Ishikawa (cell line): ENCODE measurements at regions not wholly inside any gene's neighbourhood (a gene's known extent, or its start where the extent isn't known, plus 50 kb on each side); places are given as distances from the start of the nearest gene placed in this dataset.

Experiments used
- CEBPB ChIP-seq: IDR thresholded peaks from 2 replicates; pipeline ENCODE4 v1.6.1; 2012
- CREB1 ChIP-seq: IDR thresholded peaks from 2 replicates; pipeline ENCODE4 v1.6.1; 2012; ENCODE audit warnings: low read depth
- EGR1 ChIP-seq: IDR thresholded peaks from 2 replicates; pipeline ENCODE4 v1.6.1; 2012
- EP300 ChIP-seq: IDR thresholded peaks from 2 replicates; pipeline ENCODE4 v1.6.1; 2012; ENCODE audit warnings: borderline replicate concordance
- FOXM1 ChIP-seq: IDR thresholded peaks from 2 replicates; pipeline ENCODE4 v1.6.1; 2012; ENCODE audit warnings: low read depth, borderline replicate concordance
- NFIC ChIP-seq: IDR thresholded peaks from 2 replicates; pipeline ENCODE4 v1.6.1; 2012
- RAD21 ChIP-seq: IDR thresholded peaks from 2 replicates; pipeline ENCODE4 v1.6.1; 2012; ENCODE audit warnings: low read depth
- TAF1 ChIP-seq: IDR thresholded peaks from 2 replicates; pipeline ENCODE4 v1.6.1; 2012; ENCODE audit warnings: low read depth, mild to moderate bottlenecking
- TCF12 ChIP-seq: IDR thresholded peaks from 2 replicates; pipeline ENCODE4 v1.6.1; 2012; ENCODE audit warnings: low read depth
- TEAD4 ChIP-seq: IDR thresholded peaks from 2 replicates; pipeline ENCODE4 v1.6.1; 2012
- YY1 ChIP-seq: IDR thresholded peaks from 2 replicates; pipeline ENCODE4 v1.6.1; 2012; ENCODE audit warnings: low read depth
- ZBTB7A ChIP-seq: IDR thresholded peaks from 2 replicates; pipeline ENCODE4 v1.6.1; 2012; ENCODE audit warnings: low read depth
- TF ChIP-seq, protein P1 (sequence below): IDR thresholded peaks from 2 replicates; pipeline ENCODE4 v1.6.1; 2012; ENCODE audit warnings: low read depth, mild to moderate bottlenecking
- TF ChIP-seq, protein P2 (sequence below): IDR thresholded peaks from 2 replicates; pipeline ENCODE4 v1.6.1; 2012
- TF ChIP-seq, protein P3 (sequence below): IDR thresholded peaks from 2 replicates; pipeline ENCODE4 v1.6.1; 2012

- TF ChIP-seq CEBPB: no peak
- no peak for TF ChIP-seq NFIC
- no peak for TF ChIP-seq EP300
- TF ChIP-seq TEAD4: no peak
- TF ChIP-seq TCF12: no peak
- TF ChIP-seq, protein P1, sequence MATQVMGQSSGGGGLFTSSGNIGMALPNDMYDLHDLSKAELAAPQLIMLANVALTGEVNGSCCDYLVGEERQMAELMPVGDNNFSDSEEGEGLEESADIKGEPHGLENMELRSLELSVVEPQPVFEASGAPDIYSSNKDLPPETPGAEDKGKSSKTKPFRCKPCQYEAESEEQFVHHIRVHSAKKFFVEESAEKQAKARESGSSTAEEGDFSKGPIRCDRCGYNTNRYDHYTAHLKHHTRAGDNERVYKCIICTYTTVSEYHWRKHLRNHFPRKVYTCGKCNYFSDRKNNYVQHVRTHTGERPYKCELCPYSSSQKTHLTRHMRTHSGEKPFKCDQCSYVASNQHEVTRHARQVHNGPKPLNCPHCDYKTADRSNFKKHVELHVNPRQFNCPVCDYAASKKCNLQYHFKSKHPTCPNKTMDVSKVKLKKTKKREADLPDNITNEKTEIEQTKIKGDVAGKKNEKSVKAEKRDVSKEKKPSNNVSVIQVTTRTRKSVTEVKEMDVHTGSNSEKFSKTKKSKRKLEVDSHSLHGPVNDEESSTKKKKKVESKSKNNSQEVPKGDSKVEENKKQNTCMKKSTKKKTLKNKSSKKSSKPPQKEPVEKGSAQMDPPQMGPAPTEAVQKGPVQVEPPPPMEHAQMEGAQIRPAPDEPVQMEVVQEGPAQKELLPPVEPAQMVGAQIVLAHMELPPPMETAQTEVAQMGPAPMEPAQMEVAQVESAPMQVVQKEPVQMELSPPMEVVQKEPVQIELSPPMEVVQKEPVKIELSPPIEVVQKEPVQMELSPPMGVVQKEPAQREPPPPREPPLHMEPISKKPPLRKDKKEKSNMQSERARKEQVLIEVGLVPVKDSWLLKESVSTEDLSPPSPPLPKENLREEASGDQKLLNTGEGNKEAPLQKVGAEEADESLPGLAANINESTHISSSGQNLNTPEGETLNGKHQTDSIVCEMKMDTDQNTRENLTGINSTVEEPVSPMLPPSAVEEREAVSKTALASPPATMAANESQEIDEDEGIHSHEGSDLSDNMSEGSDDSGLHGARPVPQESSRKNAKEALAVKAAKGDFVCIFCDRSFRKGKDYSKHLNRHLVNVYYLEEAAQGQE: no peak
- TF ChIP-seq, protein P2, sequence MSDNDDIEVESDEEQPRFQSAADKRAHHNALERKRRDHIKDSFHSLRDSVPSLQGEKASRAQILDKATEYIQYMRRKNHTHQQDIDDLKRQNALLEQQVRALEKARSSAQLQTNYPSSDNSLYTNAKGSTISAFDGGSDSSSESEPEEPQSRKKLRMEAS: no peak
- no peak for TF ChIP-seq EGR1
- TF ChIP-seq TAF1: no peak
- TF ChIP-seq, protein P3, sequence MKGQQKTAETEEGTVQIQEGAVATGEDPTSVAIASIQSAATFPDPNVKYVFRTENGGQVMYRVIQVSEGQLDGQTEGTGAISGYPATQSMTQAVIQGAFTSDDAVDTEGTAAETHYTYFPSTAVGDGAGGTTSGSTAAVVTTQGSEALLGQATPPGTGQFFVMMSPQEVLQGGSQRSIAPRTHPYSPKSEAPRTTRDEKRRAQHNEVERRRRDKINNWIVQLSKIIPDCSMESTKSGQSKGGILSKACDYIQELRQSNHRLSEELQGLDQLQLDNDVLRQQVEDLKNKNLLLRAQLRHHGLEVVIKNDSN: no peak
- no peak for TF ChIP-seq RAD21
- no peak for TF ChIP-seq CREB1
- no peak for TF ChIP-seq ZBTB7A
- TF ChIP-seq YY1: no peak
- TF ChIP-seq FOXM1: no peak
Observed at GRCh38 chr17:73767696-73768095, 123.5 kb upstream of the SDK2 start.

GRCh38 chr17:73768691-73769090 is 124.4 kb upstream of the SDK2 start:
- TF ChIP-seq TAF1 (no peak), TCF12 (no peak), ZBTB7A (no peak), CREB1 (no peak), NFIC (no peak), TEAD4 (no peak), FOXM1 (no peak), EP300 (no peak), YY1 (no peak), RAD21 (no peak), EGR1 (no peak), CEBPB (no peak)
- TF ChIP-seq, protein P3: no peak
- TF ChIP-seq, protein P2: no peak
- TF ChIP-seq, protein P1: no peak

- no peak for TF ChIP-seq TAF1
- no peak for TF ChIP-seq FOXM1
- TF ChIP-seq EGR1: no peak
- no peak for TF ChIP-seq CREB1
- TF ChIP-seq YY1: no peak
- TF ChIP-seq NFIC: no peak
- TF ChIP-seq ZBTB7A: no peak
- no peak for TF ChIP-seq CEBPB
- TF ChIP-seq, protein P1: no peak
- TF ChIP-seq TEAD4: no peak
Observed at GRCh38 chr17:73769479-73769878, 125.2 kb upstream of the SDK2 start.

DNA sequence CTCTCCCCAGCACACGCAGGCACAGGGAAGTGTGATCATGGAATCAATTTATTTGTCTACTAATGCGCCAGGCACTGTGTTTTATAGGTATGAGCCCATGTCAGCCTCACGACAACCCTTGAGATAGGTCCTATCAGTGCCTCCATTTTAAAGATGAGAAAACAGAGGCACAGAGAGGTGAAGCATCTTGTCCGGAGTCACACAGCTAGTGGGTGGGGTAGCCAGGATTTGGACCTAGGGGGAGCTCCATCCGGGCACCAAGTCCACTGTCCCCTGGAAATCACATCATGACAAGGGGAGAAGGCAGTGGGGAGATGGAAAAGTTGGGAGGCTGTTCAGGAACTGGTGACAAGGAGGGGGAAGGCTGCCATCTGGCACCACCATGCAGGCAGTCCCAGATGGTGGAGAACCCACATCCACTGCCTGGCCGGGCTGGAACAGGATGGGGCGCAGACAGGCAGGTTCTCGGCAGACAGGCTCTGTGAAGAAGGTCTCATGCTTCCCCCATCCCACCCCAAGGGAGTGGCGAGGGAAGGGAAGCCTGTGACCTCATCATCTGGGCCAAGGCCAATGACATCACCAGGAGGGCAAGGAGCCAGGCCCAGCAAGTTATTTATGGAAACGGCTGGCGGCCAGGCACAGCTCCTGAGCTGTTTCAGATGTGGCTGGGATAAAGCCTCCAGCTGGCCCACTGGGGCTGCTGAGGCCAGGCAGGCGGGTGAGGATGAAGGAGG is 126.0 kb upstream of the SDK2 start:
- TF ChIP-seq NFIC: peak; percentile 75
- TF ChIP-seq, protein P2: no peak
